ENCODE measurements at regions not wholly inside any gene's neighbourhood (a gene's known extent, or its start where the extent isn't known, plus 50 kb on each side); places are given as distances from the start of the nearest gene placed in this dataset.

DNA sequence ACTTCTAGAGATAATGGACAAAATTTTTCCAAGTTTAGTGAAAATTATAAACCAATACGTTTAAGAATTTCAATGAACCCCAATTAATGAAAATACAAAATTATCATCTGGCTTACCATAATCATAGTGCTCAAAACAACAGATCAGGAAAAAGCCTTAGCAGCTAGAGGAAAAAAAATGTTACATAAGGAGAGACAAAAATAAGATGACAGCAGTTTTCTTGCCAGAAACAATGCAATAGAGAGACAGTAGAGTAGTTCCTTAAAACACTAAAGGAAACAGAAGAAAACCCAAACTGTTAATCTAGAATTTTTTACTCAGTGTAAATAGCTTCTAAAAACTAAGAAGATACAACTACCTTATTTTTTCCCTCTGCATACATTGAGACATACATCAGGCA lies 341.7 kb upstream of the CHORDC1 start:
- no peak overlapping the region for H3K4me3 ChIP-seq (ENCODE audit: low read length)
- TF ChIP-seq, protein P1, sequence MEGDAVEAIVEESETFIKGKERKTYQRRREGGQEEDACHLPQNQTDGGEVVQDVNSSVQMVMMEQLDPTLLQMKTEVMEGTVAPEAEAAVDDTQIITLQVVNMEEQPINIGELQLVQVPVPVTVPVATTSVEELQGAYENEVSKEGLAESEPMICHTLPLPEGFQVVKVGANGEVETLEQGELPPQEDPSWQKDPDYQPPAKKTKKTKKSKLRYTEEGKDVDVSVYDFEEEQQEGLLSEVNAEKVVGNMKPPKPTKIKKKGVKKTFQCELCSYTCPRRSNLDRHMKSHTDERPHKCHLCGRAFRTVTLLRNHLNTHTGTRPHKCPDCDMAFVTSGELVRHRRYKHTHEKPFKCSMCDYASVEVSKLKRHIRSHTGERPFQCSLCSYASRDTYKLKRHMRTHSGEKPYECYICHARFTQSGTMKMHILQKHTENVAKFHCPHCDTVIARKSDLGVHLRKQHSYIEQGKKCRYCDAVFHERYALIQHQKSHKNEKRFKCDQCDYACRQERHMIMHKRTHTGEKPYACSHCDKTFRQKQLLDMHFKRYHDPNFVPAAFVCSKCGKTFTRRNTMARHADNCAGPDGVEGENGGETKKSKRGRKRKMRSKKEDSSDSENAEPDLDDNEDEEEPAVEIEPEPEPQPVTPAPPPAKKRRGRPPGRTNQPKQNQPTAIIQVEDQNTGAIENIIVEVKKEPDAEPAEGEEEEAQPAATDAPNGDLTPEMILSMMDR (IDR thresholded peaks at IDR 0.05; ENCODE audit: low read length), result no peak
- no peak for TF ChIP-seq EZH2phosphoT487 (IDR thresholded peaks at IDR 0.05; ENCODE audit: low read length)

DNA sequence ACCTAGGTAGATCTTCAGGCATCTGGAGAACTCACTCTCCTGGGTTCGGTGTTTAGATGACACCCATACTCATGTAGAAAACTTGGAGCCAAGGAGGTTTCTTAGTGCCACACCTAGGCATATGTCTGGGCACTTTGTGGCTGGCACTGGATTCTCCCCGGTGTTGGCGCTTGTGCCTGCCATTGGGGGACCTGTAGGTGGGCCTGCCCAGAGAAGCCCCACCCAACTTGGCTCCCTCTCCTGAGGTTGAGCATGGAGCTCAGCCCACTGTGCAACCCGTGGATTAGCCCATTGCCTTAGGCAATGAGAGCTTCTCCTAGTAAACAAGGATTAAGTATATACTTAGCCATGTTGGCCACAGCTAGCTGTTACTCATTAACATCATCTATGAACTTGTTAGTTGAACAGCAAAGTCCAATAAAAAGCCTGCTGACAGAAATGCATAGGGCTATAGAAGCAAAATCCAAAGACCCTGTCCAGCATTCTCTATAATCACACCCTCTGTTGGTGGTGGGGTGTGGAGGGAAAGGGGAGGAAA lies 335.5 kb upstream of the CHORDC1 start:
- Histone ChIP-seq H3K9me3 (replicated peaks; ENCODE audit: insufficient read depth, low read length) (no peaks in the 10 kb centered on the region), H3K79me2 (ENCODE audit: low read length) (no peaks in the 10 kb centered on the region), H2AFZ (ENCODE audit: low read length) (no peak overlapping the region), H3F3A (ENCODE audit: insufficient read depth, low read length) (no peaks in the 10 kb centered on the region), H3K4me2 (ENCODE audit: low read depth, low read length) (no peak overlapping the region), H3K36me3 (replicated peaks; ENCODE audit: insufficient read depth, low read length) (no peaks in the 10 kb centered on the region), H3K9me2 (replicated peaks; ENCODE audit: insufficient read depth, low read length) (no peaks in the 10 kb centered on the region), H4K20me1 (ENCODE audit: insufficient read depth, low read length) (no peaks in the 10 kb centered on the region), H3K27ac (ENCODE audit: low read length) (no peak overlapping the region), H3K9ac (ENCODE audit: low read length) (no peak overlapping the region), H3K4me3 (ENCODE audit: low read length) (no peak overlapping the region), H3K27me3 (replicated peaks; ENCODE audit: insufficient read depth, low read length) (no peaks in the 10 kb centered on the region), H3K4me1 (ENCODE audit: low read length) (no peaks in the 10 kb centered on the region)
- DNase-seq, result no peak
- TF ChIP-seq, protein P1 (IDR thresholded peaks at IDR 0.05; ENCODE audit: low read length), result no peak
- TF ChIP-seq EZH2 (optimal IDR thresholded peaks at IDR 0.05; ENCODE audit: low read depth, low read length) (no peak), EZH2phosphoT487 (IDR thresholded peaks at IDR 0.05; ENCODE audit: low read length) (no peak)

More for the DNA sequence above, 341.7 kb upstream of the CHORDC1 start:
- Histone ChIP-seq H3K36me3 (replicated peaks; ENCODE audit: insufficient read depth, low read length) (no peaks in the 10 kb centered on the region), H3K79me2 (ENCODE audit: low read length) (no peaks in the 10 kb centered on the region), H3K27me3 (replicated peaks; ENCODE audit: insufficient read depth, low read length) (no peaks in the 10 kb centered on the region), H3K9ac (ENCODE audit: low read length) (no peak overlapping the region), H3K9me3 (replicated peaks; ENCODE audit: insufficient read depth, low read length) (no peaks in the 10 kb centered on the region), H3K4me1 (ENCODE audit: low read length) (no peaks in the 10 kb centered on the region), H3K9me2 (replicated peaks; ENCODE audit: insufficient read depth, low read length) (no peaks in the 10 kb centered on the region), H3K27ac (ENCODE audit: low read length) (no peak overlapping the region), H2AFZ (ENCODE audit: low read length) (no peak overlapping the region), H3F3A (ENCODE audit: insufficient read depth, low read length) (no peaks in the 10 kb centered on the region), H4K20me1 (ENCODE audit: insufficient read depth, low read length) (no peaks in the 10 kb centered on the region), H3K4me2 (ENCODE audit: low read depth, low read length) (no peak overlapping the region)
- no peak for DNase-seq

DNA sequence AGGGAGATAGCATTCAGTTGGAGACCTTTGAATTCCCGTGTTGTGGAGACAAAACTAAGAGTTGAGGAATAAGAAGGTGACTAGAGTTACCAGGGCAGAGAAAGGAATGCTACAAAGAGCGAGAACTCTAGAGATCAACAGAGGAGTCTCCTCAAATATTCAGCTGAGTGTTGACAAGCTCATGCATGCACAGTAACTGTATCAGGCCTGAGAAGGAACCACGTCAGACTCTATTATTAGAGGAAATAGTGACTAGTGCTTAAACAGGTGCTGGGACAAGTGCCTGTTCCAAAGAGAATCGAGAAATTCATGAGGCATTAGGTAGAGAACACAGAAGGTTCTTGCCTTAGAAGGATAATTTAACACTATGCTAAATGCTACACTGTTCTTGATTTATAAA lies 333.8 kb upstream of the CHORDC1 start:
- Histone ChIP-seq H3K27me3 (replicated peaks; ENCODE audit: insufficient read depth, low read length) (no peaks in the 10 kb centered on the region), H3K4me2 (ENCODE audit: low read depth, low read length) (no peak overlapping the region), H3K9me3 (replicated peaks; ENCODE audit: insufficient read depth, low read length) (no peaks in the 10 kb centered on the region), H3K4me3 (ENCODE audit: low read length) (no peak overlapping the region), H3K9ac (ENCODE audit: low read length) (no peak overlapping the region), H3K27ac (ENCODE audit: low read length) (peak overlapping the region; percentile 32; the same call in 1 of the 2 replicates), H2AFZ (ENCODE audit: low read length) (no peak overlapping the region), H3F3A (ENCODE audit: insufficient read depth, low read length) (no peaks in the 10 kb centered on the region), H3K4me1 (ENCODE audit: low read length) (no peaks in the 10 kb centered on the region), H3K36me3 (replicated peaks; ENCODE audit: insufficient read depth, low read length) (no peaks in the 10 kb centered on the region), H4K20me1 (ENCODE audit: insufficient read depth, low read length) (no peaks in the 10 kb centered on the region), H3K79me2 (ENCODE audit: low read length) (no peaks in the 10 kb centered on the region), H3K9me2 (replicated peaks; ENCODE audit: insufficient read depth, low read length) (no peaks in the 10 kb centered on the region)
- DNase-seq, result peak; percentile 47
- TF ChIP-seq, protein P1 (IDR thresholded peaks at IDR 0.05; ENCODE audit: low read length), result no peak
- TF ChIP-seq EZH2phosphoT487 (IDR thresholded peaks at IDR 0.05; ENCODE audit: low read length), result no peak
- no peak for TF ChIP-seq EZH2 (optimal IDR thresholded peaks at IDR 0.05; ENCODE audit: low read depth, low read length)
